CD4-positive, alpha-beta T cell treated with Interferon gamma for 1 hour (primary cell): ENCODE measurements at regions not wholly inside any gene's neighbourhood (a gene's known extent, or its start where the extent isn't known, plus 50 kb on each side); places are given as distances from the start of the nearest gene placed in this dataset.

ENCODE experiments used
- DNase-seq: peaks from one replicate; pipeline ENCODE4 v3.0.0-alpha.2; 2020

DNA sequence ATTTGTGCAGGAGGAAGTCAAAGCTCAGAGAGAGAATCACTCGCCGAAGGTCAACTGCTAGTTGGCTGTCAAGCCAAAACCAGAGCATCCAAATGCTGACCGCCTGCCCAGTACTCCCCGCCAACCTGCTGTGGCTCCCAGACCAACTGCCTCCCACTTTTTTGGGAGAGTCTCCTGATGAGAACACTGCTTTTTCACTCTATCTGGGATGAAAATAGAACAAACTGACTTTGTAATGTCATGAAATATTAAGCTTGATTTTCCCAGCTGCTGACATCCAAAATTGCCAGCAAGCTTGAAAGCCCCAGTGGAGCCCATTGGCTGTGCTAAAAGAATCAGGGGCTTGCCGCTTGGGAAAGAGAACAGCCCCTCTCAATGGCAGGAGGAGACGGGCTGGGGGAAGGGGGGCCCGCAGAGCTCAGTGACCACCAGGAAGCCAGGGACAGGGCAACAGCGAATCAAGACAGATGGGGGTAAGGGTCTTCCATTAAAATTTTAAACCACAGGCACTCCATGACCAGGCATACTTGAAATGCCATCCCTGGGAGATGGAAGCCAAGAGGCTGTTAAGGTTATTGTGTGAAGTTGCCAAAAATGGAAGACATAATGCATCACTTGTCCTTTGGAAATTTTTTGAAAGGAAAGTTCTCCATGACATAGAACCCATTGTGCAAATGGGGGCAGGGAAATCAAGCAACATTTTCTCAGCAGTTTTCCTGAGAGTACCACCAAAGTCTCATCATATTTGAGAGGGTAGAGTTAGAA lies 125.7 kb upstream of the CDH5 start:
- no peak for DNase-seq

DNA sequence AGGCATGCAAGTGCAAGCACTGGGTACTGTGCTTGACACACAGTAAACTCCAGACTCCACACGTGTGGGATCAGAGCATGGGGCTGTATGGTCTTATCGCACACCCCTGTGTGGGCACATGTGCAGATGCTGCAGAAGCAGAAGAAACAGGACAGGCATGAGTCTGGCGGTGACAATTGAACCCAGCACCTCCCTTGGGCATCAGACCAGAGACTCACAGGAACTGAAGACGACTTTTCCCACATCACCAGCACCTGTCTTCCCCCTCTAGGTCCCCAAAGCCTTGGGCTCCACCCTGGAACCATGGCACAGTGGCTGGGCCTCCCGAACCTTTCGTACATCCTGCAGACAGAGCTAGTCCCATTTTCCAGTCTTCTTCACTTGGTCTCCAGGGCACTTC lies 126.4 kb upstream of the CDH5 start:
- no peak for DNase-seq

DNA sequence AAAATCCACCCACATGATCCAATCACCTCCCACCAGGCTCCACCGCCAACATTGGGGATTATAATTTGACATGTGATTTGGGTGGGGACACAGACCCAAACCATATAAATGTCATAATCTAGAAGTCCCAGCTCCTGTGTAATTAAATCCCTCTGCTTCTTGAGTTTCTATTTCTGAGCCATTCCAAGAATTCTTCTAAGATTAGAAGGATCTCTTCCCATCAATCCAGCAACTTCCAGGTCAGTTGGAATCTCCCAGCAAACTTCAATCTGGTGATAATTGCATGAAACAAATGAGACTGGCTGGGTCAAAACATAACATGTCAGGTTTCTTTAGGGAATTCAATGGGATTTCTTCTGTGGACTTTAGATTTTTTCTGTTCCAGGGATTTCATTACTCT lies 127.8 kb upstream of the CDH5 start:
- DNase-seq, result no peak

DNA sequence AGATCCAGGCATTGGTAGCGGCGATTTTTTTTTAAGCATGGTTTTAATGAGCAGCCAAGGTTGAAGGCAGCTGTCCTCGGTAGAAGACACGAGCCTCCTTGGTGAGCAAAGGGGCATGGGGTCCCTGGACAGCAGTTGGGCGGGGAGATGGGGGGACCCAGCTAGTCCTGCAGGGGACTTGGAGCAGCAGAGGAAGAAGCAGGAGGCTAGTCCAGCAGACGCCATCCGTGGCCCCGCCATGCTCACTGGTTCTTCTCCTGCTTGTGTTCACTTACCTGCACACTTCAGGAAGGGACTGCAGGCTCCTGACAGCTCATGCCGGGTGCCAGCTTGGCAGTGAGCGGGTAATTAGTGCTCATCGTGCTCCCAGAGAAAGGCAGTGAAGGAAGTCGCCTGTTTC lies 130.2 kb upstream of the CDH5 start:
- DNase-seq, result no peak

DNA sequence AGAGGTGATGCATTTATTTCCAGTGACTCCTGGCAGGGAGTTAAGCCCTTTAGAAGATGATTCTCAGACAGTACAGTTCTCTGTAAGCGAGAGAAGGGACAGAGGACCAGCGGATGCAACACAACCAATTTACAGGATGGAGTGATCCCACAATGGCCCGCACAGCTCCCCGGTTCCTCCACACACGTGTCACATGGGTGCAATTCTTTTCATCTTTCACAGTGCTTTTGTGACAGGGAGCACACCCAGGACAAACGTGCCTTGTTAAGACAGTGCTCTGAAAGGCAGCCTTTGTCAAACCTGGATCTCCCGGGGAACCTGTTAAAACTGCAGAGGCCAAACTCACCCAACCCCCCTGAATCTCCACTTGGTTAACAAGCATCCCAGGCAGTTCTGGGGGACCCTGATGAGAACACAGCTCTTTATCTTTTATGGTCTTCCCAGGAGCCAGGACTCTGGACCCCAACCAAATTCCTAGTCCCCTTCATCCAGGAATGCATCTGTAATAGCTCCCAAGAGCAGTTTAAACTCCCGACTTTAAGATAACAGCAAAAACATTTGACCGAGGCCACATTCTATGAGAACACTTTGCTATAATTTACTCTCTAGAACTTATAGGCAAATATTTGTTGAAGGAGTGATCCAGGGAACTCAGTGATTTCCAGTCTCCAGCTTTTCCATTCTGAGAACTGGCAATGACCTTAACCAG lies 134.9 kb upstream of the CDH5 start:
- no peak for DNase-seq

DNA sequence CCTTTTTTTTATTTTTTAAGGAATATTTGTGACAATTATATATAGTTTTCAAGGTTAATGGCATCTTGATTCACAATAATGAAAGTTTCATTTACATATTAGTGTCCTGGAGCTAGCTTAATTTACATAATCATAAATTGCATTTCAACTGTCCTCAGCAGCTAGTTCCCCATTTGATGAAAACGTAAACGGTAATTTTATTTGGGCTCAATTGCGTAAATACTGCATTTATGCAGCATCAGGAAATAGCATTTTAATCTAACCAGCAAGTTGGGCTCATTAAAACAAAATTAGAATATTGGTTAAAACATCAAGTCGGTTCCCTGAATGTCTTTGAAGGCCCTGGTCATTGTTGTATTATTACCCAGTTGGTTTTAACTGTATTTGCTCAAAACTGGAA lies 136.8 kb upstream of the CDH5 start:
- no peak for DNase-seq

DNA sequence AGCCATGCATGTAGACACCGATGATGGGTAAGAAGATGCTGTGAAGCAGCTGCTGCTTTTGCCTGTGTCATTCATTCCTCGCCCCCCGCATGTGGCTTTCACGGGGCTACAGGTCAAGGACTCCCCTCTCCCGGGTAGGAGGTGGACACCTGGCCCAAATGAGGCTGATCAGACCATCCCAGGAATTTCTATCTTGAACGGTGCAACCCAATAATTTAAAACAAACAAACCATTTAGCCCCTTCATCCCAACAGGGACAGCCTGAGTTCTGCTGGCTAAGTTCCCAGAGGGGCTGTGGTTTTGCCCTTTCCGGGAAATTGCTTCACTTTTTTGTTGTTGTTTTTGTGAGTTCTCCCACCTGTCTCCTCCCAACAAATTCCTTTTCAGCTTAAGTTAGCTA lies 137.7 kb upstream of the CDH5 start:
- no peak for DNase-seq

DNA sequence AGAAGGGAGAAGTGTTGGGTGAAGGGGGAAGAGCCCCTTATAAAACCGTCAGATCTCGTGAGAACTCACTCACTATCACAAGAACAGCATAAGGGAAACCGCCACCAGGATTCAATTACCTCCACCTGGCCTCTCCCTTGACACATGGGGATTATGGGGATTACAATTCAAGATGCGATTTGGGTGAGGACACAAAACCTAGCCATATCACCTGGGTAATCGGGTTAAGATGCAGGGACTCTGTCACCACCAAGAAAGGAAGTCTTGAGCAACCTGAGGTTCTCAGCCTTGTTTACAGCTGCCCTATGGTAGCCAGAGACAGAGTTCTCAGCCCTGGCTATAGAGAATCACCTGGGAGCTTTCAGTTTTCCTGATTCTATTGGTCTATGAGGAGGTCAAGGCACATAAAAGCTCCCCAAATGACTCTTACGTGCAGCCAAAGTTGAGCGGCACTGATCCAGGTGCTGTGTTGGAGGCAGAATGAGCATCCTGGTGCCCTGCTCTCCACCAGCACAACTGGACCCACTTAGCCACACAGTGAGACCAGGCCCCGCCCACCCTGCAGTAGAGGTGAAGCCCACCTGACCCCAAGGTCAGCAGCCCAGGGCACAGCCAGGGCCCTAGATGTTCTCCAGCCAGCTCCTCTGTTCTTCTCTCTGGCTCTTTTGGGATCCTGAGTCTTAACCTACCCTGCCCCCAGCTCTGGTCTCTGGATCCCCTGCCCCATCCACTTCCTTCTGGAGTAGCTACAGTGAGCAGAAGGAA lies 138.5 kb upstream of the CDH5 start:
- no peak for DNase-seq

DNA sequence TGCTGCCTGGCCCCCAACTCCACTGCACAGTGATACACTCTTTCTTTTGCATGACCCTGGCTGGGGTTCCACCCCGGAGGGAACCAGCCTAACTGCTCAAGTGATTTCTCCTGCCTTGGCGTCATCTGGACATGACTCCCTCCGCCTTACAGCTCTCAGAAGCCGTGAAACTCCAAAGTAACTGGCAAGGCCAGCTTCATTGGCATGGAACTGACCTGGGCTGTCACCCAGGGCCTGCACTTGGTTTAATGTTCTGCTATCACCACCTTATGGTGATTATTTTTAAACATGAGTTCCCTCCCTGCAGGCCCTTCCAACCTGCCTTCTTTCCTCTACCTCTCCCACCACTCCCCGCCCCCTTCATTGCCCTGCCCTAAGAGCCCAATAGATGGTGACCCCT lies 139.7 kb upstream of the CDH5 start:
- no peak for DNase-seq

DNA sequence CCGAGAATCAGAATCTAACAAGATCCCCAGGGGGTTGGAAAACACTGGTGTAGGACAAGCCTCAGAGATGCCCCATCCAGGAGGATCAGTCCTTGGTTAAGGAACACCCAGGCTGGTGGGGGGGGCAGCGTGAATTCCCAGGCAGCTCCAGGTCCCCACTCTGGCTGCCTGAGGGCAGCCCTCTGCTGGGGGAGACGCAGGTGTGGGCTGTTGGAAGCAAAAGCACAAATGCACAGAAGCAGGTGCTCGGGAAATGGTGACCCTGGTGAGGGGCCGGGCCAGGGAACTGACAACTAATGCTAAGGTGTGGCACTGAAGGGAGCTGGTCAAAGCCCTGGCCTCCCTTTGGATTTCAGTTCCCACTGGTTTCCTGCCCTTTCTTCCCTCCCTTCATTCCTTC lies 140.8 kb upstream of the CDH5 start:
- DNase-seq, result no peak

DNA sequence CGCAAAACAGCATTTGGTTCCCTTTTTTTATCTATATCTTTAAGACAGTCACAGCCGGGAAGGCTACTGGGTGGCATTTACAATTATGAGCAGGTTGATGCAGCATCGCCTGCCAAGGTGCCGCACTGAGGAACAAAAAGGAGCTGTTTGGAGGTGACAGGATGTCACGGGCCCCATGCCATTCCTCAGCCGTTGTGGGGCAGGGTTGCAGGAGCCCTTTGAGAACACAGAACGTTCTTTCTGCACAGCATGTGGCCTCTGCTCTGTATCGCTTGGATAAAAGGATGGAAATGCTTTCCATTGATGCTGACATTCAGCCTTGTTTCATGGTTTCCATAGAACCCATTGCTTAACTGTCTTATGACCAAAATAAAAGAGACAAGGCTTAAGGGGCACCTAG lies 141.9 kb upstream of the CDH5 start:
- no peak for DNase-seq

DNA sequence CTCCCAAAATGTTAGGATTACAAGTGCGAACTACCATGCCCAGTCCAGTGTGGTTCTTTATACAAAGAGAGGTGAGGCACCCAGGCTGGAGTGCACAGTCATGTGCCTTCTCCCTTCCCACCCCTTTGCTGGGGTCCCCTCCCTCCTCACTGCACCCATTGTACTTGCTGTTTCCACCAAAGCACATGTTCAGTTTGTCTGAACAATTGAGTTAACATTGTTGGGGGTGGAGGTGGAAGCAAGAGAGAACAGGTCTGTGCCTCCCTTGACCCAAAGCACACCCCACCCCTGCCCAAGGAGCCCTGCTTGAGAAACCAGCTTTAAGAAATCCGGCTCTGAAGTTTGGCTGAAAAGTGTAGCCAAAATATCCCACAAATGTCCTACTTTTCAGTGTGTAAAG lies 142.3 kb upstream of the CDH5 start:
- no peak for DNase-seq

DNA sequence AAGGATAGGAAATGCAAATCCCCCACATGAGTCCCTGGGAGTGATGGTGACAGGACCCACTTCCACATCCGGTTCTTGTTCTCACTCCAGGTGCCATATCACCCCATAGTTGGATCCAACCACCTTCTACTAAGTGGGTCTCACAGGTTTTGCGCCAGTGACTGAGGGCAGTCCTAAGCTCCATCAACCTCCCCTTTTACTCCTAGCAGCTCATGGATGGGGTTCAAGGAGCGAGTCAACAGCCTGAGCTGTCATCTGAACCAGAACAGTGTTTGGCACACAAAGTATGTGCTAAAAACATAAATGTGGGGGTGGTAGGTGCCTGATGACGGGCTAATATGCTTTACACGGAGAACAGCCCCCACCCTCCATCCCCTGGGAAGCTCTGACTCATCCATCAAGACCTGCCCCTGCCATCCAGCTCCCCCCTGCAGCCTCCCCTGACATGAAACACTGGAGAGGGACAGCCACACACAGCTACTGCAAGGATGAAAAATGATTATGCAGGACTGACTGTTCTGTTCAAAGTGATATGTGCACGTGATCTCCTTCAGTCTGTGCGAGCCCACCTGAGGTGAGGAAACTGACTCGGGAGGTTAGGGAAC lies 143.2 kb upstream of the CDH5 start:
- no peak for DNase-seq

DNA sequence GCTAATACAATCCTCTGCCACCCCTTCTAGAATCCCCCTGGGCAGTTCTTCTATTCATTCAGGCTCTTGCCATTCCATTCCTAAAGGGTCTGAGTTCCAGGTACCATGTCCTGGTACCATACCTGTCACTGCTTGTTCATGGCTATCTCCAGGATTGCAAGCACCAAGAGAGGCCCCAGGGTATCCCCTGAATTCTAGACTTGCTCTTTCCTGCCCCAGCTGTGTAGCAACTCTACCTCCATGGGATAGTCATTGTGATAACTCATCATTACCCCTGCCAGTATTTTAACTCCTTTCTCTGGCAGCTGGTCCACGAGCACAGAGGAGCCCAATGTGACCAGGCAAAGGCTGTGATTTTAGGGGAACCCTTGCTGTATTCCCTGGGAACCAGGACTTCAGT lies 143.7 kb upstream of the CDH5 start:
- no peak for DNase-seq

DNA sequence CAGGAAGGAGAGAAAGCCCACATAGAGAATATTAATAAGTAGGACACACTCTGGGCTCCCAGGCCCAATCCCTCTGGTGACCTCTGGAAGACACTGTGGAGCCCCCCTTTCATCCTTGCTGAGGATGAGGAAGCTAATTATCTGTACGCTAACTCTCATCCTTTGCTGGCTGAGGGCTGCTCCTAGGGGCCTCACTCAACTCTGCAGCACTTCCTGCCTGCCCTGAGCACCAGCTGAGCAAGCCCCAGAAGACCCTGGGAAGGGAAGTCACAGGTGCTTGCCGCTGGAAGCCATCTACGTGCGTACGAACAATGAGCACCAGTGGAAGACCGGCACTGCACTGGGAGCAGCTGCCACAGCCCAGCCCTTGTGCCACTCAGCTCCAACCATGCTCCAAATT lies 145.8 kb upstream of the CDH5 start:
- no peak for DNase-seq

DNA sequence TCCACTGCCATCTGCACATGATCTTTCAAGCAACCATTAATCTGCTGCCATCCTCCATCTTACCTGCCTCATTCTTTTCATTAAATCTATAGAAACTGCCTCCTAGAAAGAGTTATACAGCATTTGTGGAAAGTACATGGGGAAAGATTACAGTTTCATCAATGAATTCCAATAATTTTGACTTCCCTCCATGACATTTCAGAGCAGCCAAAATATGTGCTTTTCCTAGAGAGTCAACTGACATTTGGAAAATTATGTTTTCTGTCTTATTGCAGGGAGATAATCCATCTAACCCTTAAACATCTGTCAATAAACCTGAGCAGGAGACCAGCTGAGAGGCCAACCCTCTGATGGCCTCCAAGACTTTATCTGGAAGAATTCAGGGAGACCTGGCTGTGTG lies 147.0 kb upstream of the CDH5 start:
- no peak for DNase-seq

DNA sequence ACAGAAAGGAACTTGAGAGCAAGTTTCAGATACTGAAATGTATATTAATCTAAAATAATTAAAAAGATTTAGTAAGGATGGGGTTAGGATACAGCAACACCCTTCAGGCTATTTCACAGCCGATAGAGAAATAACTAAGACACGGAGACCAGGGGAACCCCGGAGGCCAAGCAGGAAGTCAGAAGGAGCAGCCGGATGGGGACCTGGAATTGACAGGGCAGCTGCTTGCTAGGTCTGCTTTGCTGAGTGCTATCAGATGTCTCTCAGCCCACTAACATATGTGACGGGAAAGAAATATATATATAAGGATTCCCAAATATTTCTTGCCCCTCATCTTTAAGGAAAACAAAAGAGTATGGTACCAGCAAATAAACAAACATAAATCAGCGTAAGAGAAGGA lies 154.1 kb upstream of the CDH5 start:
- DNase-seq, result no peak

DNA sequence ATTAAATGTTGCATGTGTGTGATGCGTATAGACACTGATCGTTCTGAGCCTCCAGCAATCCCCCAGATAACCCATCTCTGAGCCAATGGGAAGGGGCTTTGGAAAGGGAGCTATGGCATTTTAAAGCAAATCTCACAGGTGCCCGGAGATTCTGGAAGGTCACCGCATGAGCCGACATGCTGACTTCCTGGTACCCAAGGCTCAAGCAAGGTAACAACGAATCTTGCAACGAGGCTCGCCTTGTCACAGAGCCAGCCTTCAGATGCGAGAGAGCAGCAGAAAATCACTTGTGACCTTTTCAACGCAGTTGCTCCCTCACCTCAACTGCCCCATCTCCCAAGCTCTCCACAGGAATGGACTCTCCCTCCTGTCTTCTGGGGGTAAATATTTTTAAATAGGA lies 154.8 kb upstream of the CDH5 start:
- no peak for DNase-seq

DNA sequence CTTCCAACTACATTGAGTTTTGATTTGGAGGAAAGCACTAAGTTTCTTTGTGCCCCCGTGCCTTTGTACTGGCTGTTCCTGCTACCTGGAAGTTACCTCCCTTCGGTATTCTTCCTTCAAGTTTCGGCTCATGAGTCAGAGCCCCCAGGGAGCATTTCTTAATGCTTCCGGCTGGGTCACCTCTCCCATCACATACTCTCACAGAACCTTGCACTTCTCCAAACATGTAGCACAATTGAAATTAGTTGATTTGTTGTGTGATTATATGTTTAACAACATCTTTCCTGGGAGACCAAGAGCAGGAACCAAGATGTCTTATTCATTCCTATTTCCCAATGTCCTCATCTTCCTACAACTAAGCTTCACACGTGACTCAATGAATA lies 158.6 kb upstream of the CDH5 start:
- no peak for DNase-seq

DNA sequence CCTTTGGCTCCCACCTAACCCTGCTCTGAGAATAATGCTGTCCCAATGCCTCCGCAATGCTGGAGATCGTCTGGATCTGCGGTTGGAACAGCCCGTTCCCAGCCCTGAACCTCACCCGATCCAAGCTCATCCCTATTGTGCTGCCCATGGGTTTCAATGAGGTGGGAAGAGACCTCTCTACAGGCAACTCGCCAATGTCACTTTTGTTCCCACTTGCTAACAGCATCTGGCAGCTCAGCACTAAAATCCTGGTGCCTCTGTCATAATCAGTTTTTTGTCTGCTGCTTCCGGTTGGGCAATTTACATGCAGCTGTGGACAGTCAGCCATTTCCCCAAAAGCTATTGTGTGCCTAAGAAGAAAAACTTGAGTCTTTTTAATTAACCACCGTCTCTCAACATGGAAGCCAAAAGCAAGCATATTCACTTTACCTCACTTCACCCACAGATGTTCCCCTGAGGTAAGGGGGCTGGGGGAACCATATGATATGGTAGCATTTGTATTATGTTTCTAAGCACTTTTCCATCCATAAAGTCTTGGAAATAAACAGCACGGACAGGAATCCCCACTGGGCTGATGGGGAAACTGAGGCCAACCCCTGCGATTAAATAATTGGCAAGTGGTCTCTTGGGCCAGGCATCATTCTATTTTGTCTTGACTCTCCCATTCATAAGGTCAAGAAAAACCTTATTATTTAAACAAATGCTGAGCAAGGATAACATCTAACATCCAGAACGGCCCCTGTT lies 159.2 kb upstream of the CDH5 start:
- peak; percentile 24 for DNase-seq

DNA sequence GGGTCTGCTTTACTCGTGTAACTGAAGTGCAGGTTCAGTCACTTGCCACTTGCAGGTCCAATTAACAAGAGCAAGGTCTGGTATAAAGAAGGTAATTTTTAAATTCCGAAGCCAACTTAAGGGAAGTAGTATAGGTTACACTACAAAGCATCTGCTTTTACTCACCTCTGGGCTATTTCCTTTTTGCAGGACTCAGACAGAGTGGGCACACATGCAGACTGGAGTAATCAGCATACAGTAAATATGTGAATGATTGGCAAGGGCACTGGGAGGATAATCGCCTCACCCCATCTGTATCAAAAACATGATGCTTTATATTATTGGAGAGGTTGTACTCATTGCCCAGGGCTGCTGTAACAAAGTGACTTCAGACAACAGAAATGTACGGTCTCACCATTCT lies 160.1 kb upstream of the CDH5 start:
- no peak for DNase-seq

DNA sequence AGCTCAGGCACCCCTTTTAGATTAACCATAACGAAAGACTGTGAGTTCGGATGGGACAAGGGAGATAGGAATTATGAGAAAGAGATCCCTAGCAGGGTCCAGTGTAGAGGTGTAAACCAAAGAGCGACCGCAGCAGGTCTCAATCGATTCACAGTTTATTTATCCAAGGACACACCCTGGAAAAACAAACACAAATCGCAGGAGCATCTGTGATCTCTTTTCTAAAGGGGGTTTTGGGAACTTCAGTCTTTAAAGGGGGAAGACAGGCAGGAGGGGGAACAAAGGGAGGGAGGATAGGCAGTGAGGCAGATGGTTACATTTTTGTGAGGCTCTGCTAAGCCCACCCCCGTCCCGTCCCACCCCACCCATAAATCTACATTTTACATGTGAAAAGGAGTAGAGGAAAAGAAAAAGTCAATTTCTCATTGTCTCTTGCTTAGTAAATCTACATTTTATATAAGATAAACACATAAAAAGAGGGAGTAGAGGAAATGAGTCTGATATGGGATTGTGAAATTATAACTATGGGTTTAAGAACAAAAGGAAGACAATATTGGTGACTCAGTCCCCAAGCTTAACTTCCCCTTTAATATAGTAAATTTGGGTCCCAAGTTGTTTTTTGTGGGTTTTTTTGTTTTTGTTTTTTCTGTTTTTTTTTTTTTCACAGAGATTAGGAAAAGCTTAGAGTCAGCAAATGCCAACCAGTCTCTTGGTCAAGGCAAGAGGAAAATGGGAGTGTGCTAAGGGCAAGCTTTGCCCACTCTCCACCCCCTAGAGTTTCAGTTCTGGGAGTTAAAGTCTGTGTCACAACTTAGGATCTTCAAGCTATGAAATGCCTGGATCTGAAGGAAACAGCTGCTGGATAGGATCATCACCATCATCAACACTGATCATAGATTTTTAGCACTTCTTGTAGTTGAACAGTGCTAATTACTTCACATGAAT lies 160.9 kb upstream of the CDH5 start:
- DNase-seq, result no peak
